HepG2 (cell line): ENCODE measurements at regions not wholly inside any gene's neighbourhood (a gene's known extent, or its start where the extent isn't known, plus 50 kb on each side); places are given as distances from the start of the nearest gene placed in this dataset.

Experiments
- ATAC-seq: fragments of 200-7000 bp; cut with Tn5 transposase; 3 replicates; pipeline ENCODE4 v1.9.1; 2020; ENCODE audit warnings: mild to moderate bottlenecking, moderate library complexity
- BruUV-seq: library from RNA; stranded (reverse); fragments of 400-500 nt; replicated peaks from 2 replicates; lab custom pipeline; 2021; lab: Mats Ljungman, UMichigan
- CTCF ChIA-PET: fragments of 300-600 bp; formaldehyde crosslinking; extraction: SDS; loops from one replicate; lab custom pipeline; 2021; ENCODE audit warnings: low total read pairs, inconsistent platforms, low intra/inter-chr PET ratio; lab: Yijun Ruan, JAX
- POLR2A ChIA-PET: fragments of 350-600 bp; sonication (Branson Sonifier 250); formaldehyde crosslinking; loops from one replicate; lab custom pipeline; 2020; ENCODE audit warnings: antibody characterized with exemption, inconsistent platforms; lab: Yijun Ruan, JAX
- DNase-seq: peaks from one replicate; pipeline ENCODE4 v3.0.0-alpha.2; 2015; ENCODE audit warnings: low spot score
- FAIRE-seq: peaks from 3 replicates; lab custom pipeline; 2011; peaks lifted over from hg19 to GRCh38; lab: Jason Lieb, UNC
- H2AFZ ChIP-seq: one replicate; pipeline ENCODE4 v1.6.1; 2011; ENCODE audit warnings: low read length, inconsistent platforms
- H3K27ac ChIP-seq: fragments of 300-600 bp; 3 replicates; pipeline ENCODE4 v1.8.0; 2011; ENCODE audit warnings: mixed run types, mild to moderate bottlenecking, mixed read lengths, low read length, inconsistent platforms; ENCODE audit not compliant: insufficient read depth; ENCODE audit errors: extremely low read length
- H3K27me3 ChIP-seq, 2 experiments: fragments of 200-600 bp in 1 of 2; 2 replicates in 1 of 2; 3 replicates in 1 of 2; pipeline versions ENCODE4 v1.6.0 to v1.8.0; 2011; ENCODE audit warnings: low read length in 2 of 2, mild to moderate bottlenecking in 2 of 2, moderate library complexity in 2 of 2, inconsistent platforms in 1 of 2; ENCODE audit not compliant: insufficient read depth in 2 of 2, control insufficient read depth in 1 of 2
- H3K36me3 ChIP-seq, 2 experiments: fragments of 200-600 bp in 1 of 2; replicated peaks in 1 of 2; 2 replicates in 1 of 2; 3 replicates in 1 of 2; pipeline versions ENCODE4 v1.5.1 to v1.8.0; 2011; ENCODE audit warnings: low read length in 2 of 2, inconsistent platforms in 1 of 2; ENCODE audit not compliant: insufficient read depth in 2 of 2, control insufficient read depth in 1 of 2
- H3K4me1 ChIP-seq: 2 replicates; pipeline ENCODE4 v1.5.1; 2012; ENCODE audit warnings: low read length, inconsistent platforms; ENCODE audit not compliant: insufficient read depth
- H3K4me2 ChIP-seq: 2 replicates; pipeline ENCODE4 v1.6.0; 2011; ENCODE audit warnings: low read depth, low read length, inconsistent platforms
- H3K4me3 ChIP-seq, 3 experiments: fragments of 200-600 bp in 1 of 3; sonication (generic), shearing (Covaris generic) in 1 of 3; replicated peaks in 1 of 3; 2 replicates each; pipeline ENCODE4 v1.5.1; 2011 to 2016; ENCODE audit warnings: low read length in 3 of 3, inconsistent platforms in 2 of 3, low read depth in 2 of 3, mild to moderate bottlenecking in 2 of 3, control low read depth in 1 of 3, mixed read lengths in 1 of 3; ENCODE audit not compliant: insufficient read depth in 1 of 3
- H3K79me2 ChIP-seq: one replicate; pipeline ENCODE4 v1.6.1; 2011; ENCODE audit warnings: low read length, inconsistent platforms; ENCODE audit not compliant: insufficient read depth
- H3K9ac ChIP-seq: 2 replicates; pipeline ENCODE4 v1.6.0; 2011; ENCODE audit warnings: mild to moderate bottlenecking, low read depth, low read length, inconsistent platforms; ENCODE audit not compliant: insufficient read depth
- H3K9me3 ChIP-seq: 2 replicates; pipeline ENCODE4 v1.5.1; 2012; ENCODE audit warnings: mild to moderate bottlenecking, low read length
- H4K20me1 ChIP-seq: 2 replicates; pipeline ENCODE4 v1.6.0; 2011; ENCODE audit warnings: inconsistent platforms, mild to moderate bottlenecking, low read length, moderate library complexity; ENCODE audit not compliant: insufficient read depth
- ARHGAP35 ChIP-seq: sonication (generic); formaldehyde crosslinking; IDR thresholded peaks from 2 replicates; pipeline ENCODE4 v1.9.0; 2022; ENCODE audit warnings: mild to moderate bottlenecking, inconsistent platforms, moderate library complexity, missing genetic modification reagents, borderline replicate concordance
- ATM ChIP-seq: fragments of 450-650 bp; IDR thresholded peaks from 2 replicates; pipeline ENCODE4 v1.7.1; 2017; ENCODE audit warnings: mild to moderate bottlenecking, borderline replicate concordance
- CBX1 ChIP-seq: IDR thresholded peaks from one replicate; pipeline ENCODE4 v1.6.1; 2016; ENCODE audit warnings: antibody characterized with exemption, low read depth
- GZF1 ChIP-seq: sonication (generic); formaldehyde crosslinking; IDR thresholded peaks from 2 replicates; pipeline ENCODE4 v1.5.1; 2020; ENCODE audit warnings: mild to moderate bottlenecking, missing genetic modification reagents
- HOXA7 ChIP-seq: sonication (generic); formaldehyde crosslinking; IDR thresholded peaks from 2 replicates; pipeline ENCODE4 v1.8.1; 2022; ENCODE audit warnings: mild to moderate bottlenecking, missing genetic modification reagents, moderate library complexity
- MBNL3 ChIP-seq: fragments of 250-450 bp; sonication (Bioruptor Pico); conservative IDR thresholded peaks from 2 replicates; pipeline ENCODE4 v1.8.0; 2022; ENCODE audit warnings: mild to moderate bottlenecking, inconsistent platforms
- MYC ChIP-seq: sonication (generic); formaldehyde crosslinking; IDR thresholded peaks from 2 replicates; pipeline ENCODE4 v1.9.0; 2021; ENCODE audit warnings: missing genetic modification reagents, borderline replicate concordance
- PHF21A ChIP-seq: sonication (generic); formaldehyde crosslinking; IDR thresholded peaks from 2 replicates; pipeline ENCODE4 v1.5.0; 2020; ENCODE audit warnings: mild to moderate bottlenecking, missing genetic modification reagents
- RELA ChIP-seq: sonication (generic); formaldehyde crosslinking; IDR thresholded peaks from 2 replicates; pipeline ENCODE4 v1.4.0; 2020; ENCODE audit warnings: missing genetic modification reagents
- YY1 ChIP-seq: IDR thresholded peaks from 2 replicates; pipeline ENCODE4 v1.6.1; 2011; ENCODE audit warnings: low read length, low read depth, moderate library complexity, mild to moderate bottlenecking; ENCODE audit not compliant: insufficient read depth, insufficient replicate concordance
- ZNF33A ChIP-seq: sonication (generic); formaldehyde crosslinking; IDR thresholded peaks from 2 replicates; pipeline ENCODE4 v1.5.1; 2020; ENCODE audit warnings: missing genetic modification reagents, mild to moderate bottlenecking, moderate library complexity, borderline replicate concordance
- ZNF33B ChIP-seq: sonication (generic); formaldehyde crosslinking; IDR thresholded peaks from 2 replicates; pipeline ENCODE4 v1.5.1; 2020; ENCODE audit warnings: mild to moderate bottlenecking, missing genetic modification reagents
- ZNF446 ChIP-seq: sonication (generic); formaldehyde crosslinking; IDR thresholded peaks from 2 replicates; pipeline ENCODE4 v1.5.0; 2020; ENCODE audit warnings: mild to moderate bottlenecking, missing genetic modification reagents
- ZNF460 ChIP-seq: sonication (generic); formaldehyde crosslinking; IDR thresholded peaks from 2 replicates; pipeline ENCODE4 v1.5.1; 2020; ENCODE audit warnings: missing genetic modification reagents, mild to moderate bottlenecking, borderline replicate concordance
- ZNF629 ChIP-seq: sonication (generic); formaldehyde crosslinking; conservative IDR thresholded peaks from 2 replicates; pipeline ENCODE4 v1.5.0; 2020; ENCODE audit warnings: missing genetic modification reagents
- ZNF703 ChIP-seq: sonication (generic); formaldehyde crosslinking; IDR thresholded peaks from 2 replicates; pipeline ENCODE4 v1.5.1; 2020; ENCODE audit warnings: missing genetic modification reagents, mild to moderate bottlenecking, moderate library complexity, borderline replicate concordance
- ZNF766 ChIP-seq: sonication (generic); formaldehyde crosslinking; IDR thresholded peaks from 2 replicates; pipeline ENCODE4 v1.5.0; 2020; ENCODE audit warnings: missing genetic modification reagents, borderline replicate concordance
- WGBS: methylation state at CpG from one replicate; pipeline ENCODE4 v1.1.6; 2017; ENCODE audit warnings: low lambda C conversion rate; 5-methylcytosine and 5-hydroxymethylcytosine counted together
- in situ Hi-C: cut with HindIII; loops from 2 replicates; pipeline ENCODE4 v1.10.0; 2017; ENCODE audit warnings: low pct_unique_long_range_greater_than_20kb; ENCODE audit not compliant: extremely low pct_ligation_motif_present
- intact Hi-C: fragments of 100-400 bp; cut with micrococcal nuclease; formaldehyde crosslinking; loops from one replicate; pipeline ENCODE4 v1.10.0; 2022; ENCODE audit not compliant: unreplicated experiment
- TF ChIP-seq, protein P1 (sequence below): sonication (generic); formaldehyde crosslinking; IDR thresholded peaks from 2 replicates; pipeline ENCODE4 v1.4.0; 2020; ENCODE audit warnings: missing genetic modification reagents, borderline replicate concordance
- TF ChIP-seq, protein P2 (sequence below): sonication (generic); formaldehyde crosslinking; conservative IDR thresholded peaks from 2 replicates; pipeline ENCODE4 v1.8.0; 2022; ENCODE audit warnings: missing genetic modification reagents

DNA sequence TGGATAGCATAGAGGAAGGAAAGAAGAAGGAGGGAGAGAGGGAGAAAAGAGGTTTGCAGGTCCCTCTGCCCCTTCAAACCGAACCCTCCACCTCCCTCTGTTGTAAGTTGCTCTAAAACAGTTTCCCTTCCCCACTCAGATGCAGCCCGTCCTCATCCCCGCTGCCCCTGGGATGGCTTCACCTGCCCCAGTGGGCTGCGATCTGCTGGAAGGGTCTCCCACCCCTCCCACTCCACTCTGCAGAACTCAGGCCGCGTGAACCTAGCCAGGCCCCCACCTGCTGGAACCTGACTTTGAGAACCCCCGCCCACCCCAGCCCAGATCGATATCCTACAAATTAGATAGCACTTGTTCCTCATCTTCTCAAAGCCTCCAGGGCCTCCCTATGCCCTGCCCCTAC, 190.8 kb downstream of the DLL1 start:
- DNase-seq: no peak
- WGBS: 36% methylated on average over 8 of the region's 8 CpGs

More for the DNA sequence above, 190.8 kb downstream of the DLL1 start:
- BruUV-seq: no TSS peak
- Histone ChIP-seq H3K27me3 (peaks cover 22 to 81% of the 10 kb centered on the region in 2 experiments), H3K36me3 (no peaks in the 10 kb centered on the region), H3K4me2 (no peak overlapping the region), H3K4me3 (no peak overlapping the region), H3K4me1 (no peaks in the 10 kb centered on the region)
- no peak for FAIRE-seq
- TF ChIP-seq ZNF766 (CRISPR knock-in tag) (no peak), MBNL3 (CRISPR knock-in tag) (no peak), ZNF33B (CRISPR knock-in tag) (no peak), GZF1 (CRISPR knock-in tag) (no peak), ATM (no peak), ZNF446 (no peak), YY1 (no peak), HOXA7 (CRISPR knock-in tag) (no peak), ZNF703 (CRISPR knock-in tag) (no peak), ARHGAP35 (CRISPR knock-in tag) (no peak), ZNF629 (CRISPR knock-in tag) (no peak), RELA (no peak), ZNF460 (no peak), MYC (CRISPR knock-in tag) (no peak), PHF21A (CRISPR knock-in tag) (no peak), CBX1 (no peak), ZNF33A (no peak)
- TF ChIP-seq, protein P1, sequence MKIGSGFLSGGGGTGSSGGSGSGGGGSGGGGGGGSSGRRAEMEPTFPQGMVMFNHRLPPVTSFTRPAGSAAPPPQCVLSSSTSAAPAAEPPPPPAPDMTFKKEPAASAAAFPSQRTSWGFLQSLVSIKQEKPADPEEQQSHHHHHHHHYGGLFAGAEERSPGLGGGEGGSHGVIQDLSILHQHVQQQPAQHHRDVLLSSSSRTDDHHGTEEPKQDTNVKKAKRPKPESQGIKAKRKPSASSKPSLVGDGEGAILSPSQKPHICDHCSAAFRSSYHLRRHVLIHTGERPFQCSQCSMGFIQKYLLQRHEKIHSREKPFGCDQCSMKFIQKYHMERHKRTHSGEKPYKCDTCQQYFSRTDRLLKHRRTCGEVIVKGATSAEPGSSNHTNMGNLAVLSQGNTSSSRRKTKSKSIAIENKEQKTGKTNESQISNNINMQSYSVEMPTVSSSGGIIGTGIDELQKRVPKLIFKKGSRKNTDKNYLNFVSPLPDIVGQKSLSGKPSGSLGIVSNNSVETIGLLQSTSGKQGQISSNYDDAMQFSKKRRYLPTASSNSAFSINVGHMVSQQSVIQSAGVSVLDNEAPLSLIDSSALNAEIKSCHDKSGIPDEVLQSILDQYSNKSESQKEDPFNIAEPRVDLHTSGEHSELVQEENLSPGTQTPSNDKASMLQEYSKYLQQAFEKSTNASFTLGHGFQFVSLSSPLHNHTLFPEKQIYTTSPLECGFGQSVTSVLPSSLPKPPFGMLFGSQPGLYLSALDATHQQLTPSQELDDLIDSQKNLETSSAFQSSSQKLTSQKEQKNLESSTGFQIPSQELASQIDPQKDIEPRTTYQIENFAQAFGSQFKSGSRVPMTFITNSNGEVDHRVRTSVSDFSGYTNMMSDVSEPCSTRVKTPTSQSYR (CRISPR knock-in tag): no peak
- TF ChIP-seq, protein P2, sequence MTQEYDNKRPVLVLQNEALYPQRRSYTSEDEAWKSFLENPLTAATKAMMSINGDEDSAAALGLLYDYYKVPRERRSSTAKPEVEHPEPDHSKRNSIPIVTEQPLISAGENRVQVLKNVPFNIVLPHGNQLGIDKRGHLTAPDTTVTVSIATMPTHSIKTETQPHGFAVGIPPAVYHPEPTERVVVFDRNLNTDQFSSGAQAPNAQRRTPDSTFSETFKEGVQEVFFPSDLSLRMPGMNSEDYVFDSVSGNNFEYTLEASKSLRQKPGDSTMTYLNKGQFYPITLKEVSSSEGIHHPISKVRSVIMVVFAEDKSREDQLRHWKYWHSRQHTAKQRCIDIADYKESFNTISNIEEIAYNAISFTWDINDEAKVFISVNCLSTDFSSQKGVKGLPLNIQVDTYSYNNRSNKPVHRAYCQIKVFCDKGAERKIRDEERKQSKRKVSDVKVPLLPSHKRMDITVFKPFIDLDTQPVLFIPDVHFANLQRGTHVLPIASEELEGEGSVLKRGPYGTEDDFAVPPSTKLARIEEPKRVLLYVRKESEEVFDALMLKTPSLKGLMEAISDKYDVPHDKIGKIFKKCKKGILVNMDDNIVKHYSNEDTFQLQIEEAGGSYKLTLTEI: no peak
- TF ChIP-seq, all 625 proteins: peak for 0
- Histone ChIP-seq H3K27ac (no peak overlapping the region), H3K79me2 (no peaks in the 10 kb centered on the region), H3K9ac (no peak overlapping the region), H4K20me1 (no peaks in the 10 kb centered on the region; the same call in 1 of the 2 replicates), H3K9me3 (no peaks in the 10 kb centered on the region; the same call in none of the 2 replicates), H2AFZ (no peak overlapping the region)
- CTCF ChIA-PET: no interaction called here
- in situ Hi-C loops (no loop called here), intact Hi-C loops (no loop called here)
- POLR2A ChIA-PET: no interaction called here
- no peak for ATAC-seq
